ENCODE measurements at regions not wholly inside any gene's neighbourhood (a gene's known extent, or its start where the extent isn't known, plus 50 kb on each side); places are given as distances from the start of the nearest gene placed in this dataset.

DNA sequence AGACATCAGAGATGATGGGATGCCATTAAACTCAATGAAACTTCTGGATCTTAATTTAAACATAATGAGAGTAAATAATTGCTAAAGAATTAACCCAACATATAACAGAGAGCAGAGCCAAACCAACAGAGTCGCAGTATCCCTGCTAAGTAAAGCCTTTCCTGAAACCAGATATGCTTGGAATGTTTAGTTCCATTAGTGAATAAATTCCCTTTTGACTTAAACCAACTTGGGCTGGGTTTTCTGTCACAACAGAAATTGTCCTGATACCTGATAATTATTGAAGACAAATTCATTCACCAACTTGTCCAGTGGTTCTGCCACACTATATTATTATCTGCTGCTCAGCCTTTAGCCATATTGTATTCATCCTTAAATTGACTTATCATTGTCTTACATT, 286.7 kb downstream of the FZD1 start:
- Histone ChIP-seq H3K4me1 (ENCODE audit: control insufficient read depth, insufficient read depth, low read length) (no peaks in the 10 kb centered on the region), H3K27ac (ENCODE audit: low read length) (no peak overlapping the region), H3K4me3 (ENCODE audit: low read depth in 2 of 2, low read length in 2 of 2) (no peak overlapping the region), H3K27me3 (ENCODE audit: control insufficient read depth, insufficient read depth, low read length) (no peaks in the 10 kb centered on the region), H3K36me3 (ENCODE audit: control insufficient read depth, insufficient read depth, low read length) (no peaks in the 10 kb centered on the region), H3K9me3 (ENCODE audit: control insufficient read depth, insufficient read depth, low read depth, low read length) (no peaks in the 10 kb centered on the region)
- intact Hi-C loops (cut with micrococcal nuclease; ENCODE audit: unreplicated experiment), result no loop called here
- no peak for TF ChIP-seq REST (IDR thresholded peaks at IDR 0.05; ENCODE audit: insufficient read depth in 1 of 2, low read depth in 2 of 2, low read length in 1 of 2)
- no peak for TF ChIP-seq SIN3A (IDR thresholded peaks at IDR 0.05; ENCODE audit: borderline replicate concordance, insufficient read depth, low read depth, low read length)
- TF ChIP-seq, protein P1, sequence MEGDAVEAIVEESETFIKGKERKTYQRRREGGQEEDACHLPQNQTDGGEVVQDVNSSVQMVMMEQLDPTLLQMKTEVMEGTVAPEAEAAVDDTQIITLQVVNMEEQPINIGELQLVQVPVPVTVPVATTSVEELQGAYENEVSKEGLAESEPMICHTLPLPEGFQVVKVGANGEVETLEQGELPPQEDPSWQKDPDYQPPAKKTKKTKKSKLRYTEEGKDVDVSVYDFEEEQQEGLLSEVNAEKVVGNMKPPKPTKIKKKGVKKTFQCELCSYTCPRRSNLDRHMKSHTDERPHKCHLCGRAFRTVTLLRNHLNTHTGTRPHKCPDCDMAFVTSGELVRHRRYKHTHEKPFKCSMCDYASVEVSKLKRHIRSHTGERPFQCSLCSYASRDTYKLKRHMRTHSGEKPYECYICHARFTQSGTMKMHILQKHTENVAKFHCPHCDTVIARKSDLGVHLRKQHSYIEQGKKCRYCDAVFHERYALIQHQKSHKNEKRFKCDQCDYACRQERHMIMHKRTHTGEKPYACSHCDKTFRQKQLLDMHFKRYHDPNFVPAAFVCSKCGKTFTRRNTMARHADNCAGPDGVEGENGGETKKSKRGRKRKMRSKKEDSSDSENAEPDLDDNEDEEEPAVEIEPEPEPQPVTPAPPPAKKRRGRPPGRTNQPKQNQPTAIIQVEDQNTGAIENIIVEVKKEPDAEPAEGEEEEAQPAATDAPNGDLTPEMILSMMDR (IDR thresholded peaks at IDR 0.05), result no peak
- no peak for TF ChIP-seq TCF7L2 (IDR thresholded peaks at IDR 0.05; ENCODE audit: low read depth, low read length)
- no peak for TF ChIP-seq POLR2AphosphoS5 (IDR thresholded peaks at IDR 0.05; ENCODE audit: low read depth, low read length)
- ATAC-seq (no peak), DNase-seq (ENCODE audit: low read depth, low spot score) (no peak)
- CTCF ChIA-PET, result no interaction called here
- POLR2A ChIA-PET, result no interaction called here
- BruUV-seq (replicated peaks), result no TSS peak
- in situ Hi-C loops (cut with HindIII; ENCODE audit: low pct_unique_long_range_greater_than_20kb, low sequenced_read_pairs), result no loop called here

GRCh38 chr7:91551377-91552175, 287.3 kb downstream of the FZD1 start:
- Histone ChIP-seq H3K4me1 (ENCODE audit: control insufficient read depth, insufficient read depth, low read length) (no peaks in the 10 kb centered on the region), H3K36me3 (ENCODE audit: control insufficient read depth, insufficient read depth, low read length) (no peaks in the 10 kb centered on the region), H3K27ac (ENCODE audit: low read length) (no peak overlapping the region), H3K9me3 (ENCODE audit: control insufficient read depth, insufficient read depth, low read depth, low read length) (no peaks in the 10 kb centered on the region), H3K27me3 (ENCODE audit: control insufficient read depth, insufficient read depth, low read length) (no peaks in the 10 kb centered on the region), H3K4me3 (ENCODE audit: low read depth in 2 of 2, low read length in 2 of 2) (no peak overlapping the region)
- in situ Hi-C loops (cut with HindIII; ENCODE audit: low pct_unique_long_range_greater_than_20kb, low sequenced_read_pairs), result no loop called here
- BruUV-seq (replicated peaks), result no TSS peak
- no peak for ATAC-seq
- intact Hi-C loops (cut with micrococcal nuclease; ENCODE audit: unreplicated experiment), result no loop called here
- CTCF ChIA-PET, result no interaction called here
- no peak for DNase-seq (ENCODE audit: low read depth, low spot score)
- POLR2A ChIA-PET, result no interaction called here
- TF ChIP-seq TCF7L2 (IDR thresholded peaks at IDR 0.05; ENCODE audit: low read depth, low read length) (no peak), SIN3A (IDR thresholded peaks at IDR 0.05; ENCODE audit: borderline replicate concordance, insufficient read depth, low read depth, low read length) (no peak), POLR2AphosphoS5 (IDR thresholded peaks at IDR 0.05; ENCODE audit: low read depth, low read length) (no peak)
- TF ChIP-seq, protein P1 (IDR thresholded peaks at IDR 0.05), result no peak

Measured in Panc1 (cell line).